Epithelial cell of esophagus (primary cell): ENCODE measurements at regions not wholly inside any gene's neighbourhood (a gene's known extent, or its start where the extent isn't known, plus 50 kb on each side); places are given as distances from the start of the nearest gene placed in this dataset.

Experiments used
- DNase-seq: peaks from one replicate; pipeline ENCODE4 v3.0.0; 2010; ENCODE audit warnings: low read depth
- H3K4me3 ChIP-seq: 2 replicates; pipeline ENCODE4 v1.5.1; 2011; ENCODE audit warnings: mild to moderate bottlenecking, low read length, control low read depth
- CTCF ChIP-seq: IDR thresholded peaks from 2 replicates; pipeline ENCODE4 v1.5.1; 2011; ENCODE audit warnings: low read depth, mild to moderate bottlenecking, low read length, control low read depth, inconsistent platforms; ENCODE audit not compliant: insufficient read depth; ENCODE audit errors: missing control alignments

GRCh38 chr13:76335463-76335862, 550.7 kb downstream of the KCTD12 start:
- H3K4me3 ChIP-seq: no peak overlapping the region
- DNase-seq: no peak
- no peak for TF ChIP-seq CTCF

DNA sequence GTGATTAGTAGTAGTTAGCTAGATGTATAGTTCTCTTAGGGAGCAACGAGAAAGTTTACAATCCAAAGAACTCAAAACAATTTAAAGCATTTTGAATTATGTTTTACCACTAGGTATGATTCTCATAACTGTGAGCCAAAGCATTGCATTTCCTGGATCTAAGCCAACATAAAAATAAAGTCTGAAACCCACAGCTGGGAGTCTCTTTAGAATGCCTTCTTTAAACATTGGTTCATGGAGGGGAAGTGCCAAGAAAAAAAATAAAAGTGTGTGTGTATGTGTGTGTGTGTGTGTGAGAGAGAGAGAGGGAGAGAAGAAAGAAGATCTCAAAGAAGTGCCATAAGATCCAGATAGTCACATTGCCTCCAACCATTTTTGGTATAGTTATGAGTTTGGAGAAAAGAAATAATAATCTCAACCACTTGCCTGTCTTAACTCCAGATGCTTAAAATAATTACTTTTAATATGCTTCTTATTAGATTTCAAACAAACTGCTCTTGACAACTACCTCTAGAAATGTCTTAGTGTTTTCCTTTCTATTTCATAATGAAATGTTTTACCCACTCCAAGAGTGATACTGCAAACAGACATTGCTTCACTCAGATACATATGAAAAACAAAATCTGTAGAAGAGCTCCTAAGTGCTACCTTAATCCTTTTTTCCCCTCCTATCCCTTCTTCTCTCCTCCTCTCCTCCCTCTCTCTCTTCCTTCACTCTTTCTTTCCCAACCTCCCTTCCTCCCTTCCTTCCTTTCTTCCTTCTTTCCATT, 554.1 kb downstream of the KCTD12 start:
- no peak overlapping the region for H3K4me3 ChIP-seq
- no peak for TF ChIP-seq CTCF
- no peak for DNase-seq

GRCh38 chr13:76330761-76331160, 555.4 kb downstream of the KCTD12 start:
- no peak overlapping the region for H3K4me3 ChIP-seq
- TF ChIP-seq CTCF: no peak
- no peak for DNase-seq

- no peak overlapping the region for H3K4me3 ChIP-seq
- DNase-seq: no peak
- no peak for TF ChIP-seq CTCF
Observed at GRCh38 chr13:76329866-76330580, 556.2 kb downstream of the KCTD12 start.

- TF ChIP-seq CTCF: no peak
- H3K4me3 ChIP-seq: no peak overlapping the region
- DNase-seq: no peak
Observed at GRCh38 chr13:76329004-76329403, 557.2 kb downstream of the KCTD12 start.

GRCh38 chr13:76326343-76326742, 559.9 kb downstream of the KCTD12 start:
- no peak overlapping the region for H3K4me3 ChIP-seq
- no peak for TF ChIP-seq CTCF
- no peak for DNase-seq
